Gastroesophageal sphincter (tissue), 4 donors: ENCODE measurements at regions not wholly inside any gene's neighbourhood (a gene's known extent, or its start where the extent isn't known, plus 50 kb on each side); places are given as distances from the start of the nearest gene placed in this dataset.

ENCODE experiments used
- ATAC-seq: fragments of 150-250 bp; one replicate; pipeline ENCODE4 v1.9.1; 2016; ENCODE audit warnings: mild to moderate bottlenecking, moderate library complexity
- H3K27ac ChIP-seq, 4 donors: fragments of 200-600 bp; sonication (generic) in 3 of 4; 1 replicate in 3 of 4; 2 replicates in 1 of 4; pipeline ENCODE4 v1.5.1; 2016 to 2019
- H3K27me3 ChIP-seq: fragments of 200-600 bp; sonication (generic); one replicate; pipeline ENCODE4 v1.5.1; 2019
- H3K36me3 ChIP-seq, 2 donors: fragments of 200-600 bp; sonication (generic); one replicate each; pipeline ENCODE4 v1.5.1; 2019; ENCODE audit warnings: control low read depth in 1 of 2
- H3K4me1 ChIP-seq, 3 donors: fragments of 200-600 bp; sonication (generic); 1 replicate in 2 of 3; 2 replicates in 1 of 3; pipeline ENCODE4 v1.5.1; 2016 to 2019; ENCODE audit warnings: control low read depth in 2 of 3
- H3K4me3 ChIP-seq, 2 donors: fragments of 200-600 bp; sonication (generic); one replicate each; pipeline ENCODE4 v1.5.1; 2019; ENCODE audit warnings: mild to moderate bottlenecking in 1 of 2, moderate library complexity in 1 of 2
- H3K9me3 ChIP-seq, 3 donors: fragments of 200-600 bp; sonication (generic); one replicate each; pipeline ENCODE4 v1.5.1; 2017 to 2019; ENCODE audit warnings: control low read depth in 2 of 3
- CTCF ChIP-seq, 4 experiments: fragments of 200-600 bp in 2 of 4; fragments of 450-650 bp in 2 of 4; sonication (generic) in 1 of 4; IDR thresholded peaks; one replicate each; pipeline ENCODE4 v1.5.1; 2017 to 2019; ENCODE audit warnings: antibody characterized with exemption in 4 of 4, mild to moderate bottlenecking in 2 of 4, moderate library complexity in 2 of 4
- EP300 ChIP-seq: sonication (generic); formaldehyde crosslinking; IDR thresholded peaks from one replicate; pipeline ENCODE4 v1.6.1; 2017; ENCODE audit warnings: antibody characterized with exemption, mild to moderate bottlenecking
- POLR2A ChIP-seq, 2 donors: fragments of 450-650 bp; IDR thresholded peaks; one replicate each; pipeline ENCODE4 v1.6.1; 2017; ENCODE audit warnings: antibody characterized with exemption in 2 of 2, mild to moderate bottlenecking in 2 of 2, moderate library complexity in 1 of 2
- POLR2AphosphoS5 ChIP-seq: sonication (generic); formaldehyde crosslinking; IDR thresholded peaks from one replicate; pipeline ENCODE4 v1.6.1; 2017; ENCODE audit warnings: antibody characterized with exemption
- WGBS, 2 donors: methylation state at CpG; one replicate each; pipeline ENCODE4 v1.1.5; 2018; ENCODE audit warnings: low coverage in 1 of 2; 5-methylcytosine and 5-hydroxymethylcytosine counted together

GRCh38 chr2:240204431-240205276 lies 64.2 kb upstream of the OTOS start:
- Histone ChIP-seq H3K27me3 (peaks cover 64% of the 10 kb centered on the region), H3K27ac (no peak overlapping the region), H3K4me3 (no peak overlapping the region), H3K9me3 (peaks cover 0 to 24% (median 0%) of the 10 kb centered on the region in 3 donors), H3K36me3 (no peaks in the 10 kb centered on the region), H3K4me1 (no peaks in the 10 kb centered on the region)
- no peak for TF ChIP-seq CTCF (IDR thresholded peaks at IDR 0.05)
- TF ChIP-seq POLR2A (IDR thresholded peaks at IDR 0.05), result no peak
- no peak for TF ChIP-seq POLR2AphosphoS5
- TF ChIP-seq EP300, result no peak
- no peak for ATAC-seq
- WGBS, 2 donors, result 65 to 79% methylated on average over 4 to 8 of the region's 17 CpGs

GRCh38 chr2:240205348-240205747 lies 64.9 kb upstream of the OTOS start:
- H3K27ac ChIP-seq, result no peak overlapping the region
- peaks cover 62% of the 10 kb centered on the region for H3K27me3 ChIP-seq
- no peak for ATAC-seq
- WGBS, 2 donors, result 53 to 57% methylated on average over 1 to 2 of the region's 3 CpGs
- TF ChIP-seq POLR2AphosphoS5 (no peak), EP300 (no peak), CTCF (IDR thresholded peaks at IDR 0.05) (no peak), POLR2A (IDR thresholded peaks at IDR 0.05) (no peak)
- H3K9me3 ChIP-seq, result peaks cover 0 to 24% (median 0%) of the 10 kb centered on the region in 3 donors
- no peak overlapping the region for H3K4me3 ChIP-seq
- H3K36me3 ChIP-seq, result no peaks in the 10 kb centered on the region
- no peaks in the 10 kb centered on the region for H3K4me1 ChIP-seq

- H3K36me3 ChIP-seq, result no peaks in the 10 kb centered on the region
- peaks cover 0 to 24% (median 0%) of the 10 kb centered on the region in 3 donors for H3K9me3 ChIP-seq
- H3K27me3 ChIP-seq, result peaks cover 62% of the 10 kb centered on the region
- TF ChIP-seq POLR2A (IDR thresholded peaks at IDR 0.05), result no peak
- no peak for TF ChIP-seq POLR2AphosphoS5
- TF ChIP-seq CTCF (IDR thresholded peaks at IDR 0.05), result no peak
- H3K4me3 ChIP-seq, result no peak overlapping the region
- no peak overlapping the region for H3K27ac ChIP-seq
- no peaks in the 10 kb centered on the region for H3K4me1 ChIP-seq
- 19 to 42% methylated on average over 2 of the region's 2 CpGs for WGBS, 2 donors
- ATAC-seq, result no peak
Measured at GRCh38 chr2:240205772-240206171, 65.3 kb upstream of the OTOS start.

- WGBS, 2 donors, result 94 to 100% methylated on average over 1 of the region's 4 CpGs
- Histone ChIP-seq H3K4me3 (no peak overlapping the region), H3K27me3 (peaks cover 61% of the 10 kb centered on the region), H3K36me3 (no peaks in the 10 kb centered on the region), H3K27ac (no peak overlapping the region), H3K4me1 (no peaks in the 10 kb centered on the region), H3K9me3 (peaks cover 0 to 24% (median 0%) of the 10 kb centered on the region in 3 donors)
- TF ChIP-seq POLR2A (IDR thresholded peaks at IDR 0.05) (no peak), CTCF (IDR thresholded peaks at IDR 0.05) (no peak)
- ATAC-seq, result no peak
Measured at GRCh38 chr2:240206630-240207029, 66.2 kb upstream of the OTOS start.

GRCh38 chr2:240207661-240208060 lies 67.2 kb upstream of the OTOS start:
- Histone ChIP-seq H3K9me3 (peaks cover 0 to 24% (median 0%) of the 10 kb centered on the region in 3 donors), H3K36me3 (no peaks in the 10 kb centered on the region), H3K4me3 (no peak overlapping the region), H3K27ac (no peak overlapping the region), H3K27me3 (peaks cover 62% of the 10 kb centered on the region), H3K4me1 (no peaks in the 10 kb centered on the region)
- ATAC-seq, result no peak
- TF ChIP-seq EP300 (no peak), CTCF (IDR thresholded peaks at IDR 0.05) (no peak), POLR2A (IDR thresholded peaks at IDR 0.05) (no peak), POLR2AphosphoS5 (no peak)
- 80% methylated on average over 1 of the region's 4 CpGs; no CpG with 5 or more reads in 1 of the 2 donors for WGBS, 2 donors
